Fibroblast of the aortic adventitia (primary cell): ENCODE measurements at regions not wholly inside any gene's neighbourhood (a gene's known extent, or its start where the extent isn't known, plus 50 kb on each side); places are given as distances from the start of the nearest gene placed in this dataset.
"Not testable (repeated sequence)": the region's sequence is repeated elsewhere in the genome, so short reads cannot be mapped to it uniquely, and the experiment has no call there.

Experiments used
- DNase-seq: peaks from one replicate; pipeline ENCODE4 v3.0.0-alpha.2; 2010; ENCODE audit warnings: low read depth
- H3K4me3 ChIP-seq: 2 replicates; pipeline ENCODE4 v1.5.1; 2011; ENCODE audit warnings: low read depth, mild to moderate bottlenecking, control low read depth, low read length, moderate library complexity
- CTCF ChIP-seq: IDR thresholded peaks from 2 replicates; pipeline ENCODE4 v1.5.1; 2011; ENCODE audit warnings: mild to moderate bottlenecking, low read length, control low read depth, inconsistent platforms; ENCODE audit not compliant: insufficient read depth

- no peak for TF ChIP-seq CTCF
- no peak overlapping the region for H3K4me3 ChIP-seq
- no peak for DNase-seq
These were observed 434.9 kb upstream of the PABPC4L start for GRCh38 chr4:134636338-134637051.

GRCh38 chr4:134634301-134634700 is 432.7 kb upstream of the PABPC4L start:
- no peak overlapping the region for H3K4me3 ChIP-seq
- DNase-seq, result no peak
- TF ChIP-seq CTCF, result no peak

GRCh38 chr4:134632056-134632455 is 430.5 kb upstream of the PABPC4L start:
- no peak overlapping the region for H3K4me3 ChIP-seq
- no peak for DNase-seq

GRCh38 chr4:134628066-134628465 is 426.5 kb upstream of the PABPC4L start:
- DNase-seq, result no peak
- TF ChIP-seq CTCF, result no peak
- no peak overlapping the region for H3K4me3 ChIP-seq

More at GRCh38 chr4:134632056-134632455, 430.5 kb upstream of the PABPC4L start:
- TF ChIP-seq CTCF, result no peak

- DNase-seq, result no peak
- no peak for TF ChIP-seq CTCF
- H3K4me3 ChIP-seq, result no peak overlapping the region
These were observed 425.8 kb upstream of the PABPC4L start for GRCh38 chr4:134627366-134627765.

- no peak overlapping the region for H3K4me3 ChIP-seq
- TF ChIP-seq CTCF, result no peak
- DNase-seq, result no peak
These were observed 422.8 kb upstream of the PABPC4L start for GRCh38 chr4:134624365-134624764.

GRCh38 chr4:134622626-134623575 is 421.3 kb upstream of the PABPC4L start:
- not testable (repeated sequence) for H3K4me3 ChIP-seq, DNase-seq
